GM12878 (cell line): ENCODE measurements at regions not wholly inside any gene's neighbourhood (a gene's known extent, or its start where the extent isn't known, plus 50 kb on each side); places are given as distances from the start of the nearest gene placed in this dataset.

Experiments used
- ATF7 ChIP-seq: fragments of 450-650 bp; IDR thresholded peaks from 2 replicates; pipeline ENCODE4 v1.6.1; 2016; ENCODE audit warnings: low read depth, mild to moderate bottlenecking
- BHLHE40 ChIP-seq, 2 experiments: fragments of 450-650 bp in 1 of 2; IDR thresholded peaks; 2 replicates each; pipeline ENCODE4 v1.6.1; 2011 to 2017; ENCODE audit warnings: low read depth in 2 of 2, borderline replicate concordance in 1 of 2, improper control_type of control experiment in 1 of 2, low read length in 1 of 2, mild to moderate bottlenecking in 1 of 2
- BMI1 ChIP-seq: fragments of 450-650 bp; IDR thresholded peaks from 2 replicates; pipeline ENCODE4 v1.6.1; 2016; ENCODE audit warnings: mild to moderate bottlenecking, moderate library complexity, borderline replicate concordance
- FOS ChIP-seq: IDR thresholded peaks from 3 replicates; pipeline ENCODE4 v1.6.1; 2011; ENCODE audit warnings: borderline replicate concordance; ENCODE audit not compliant: insufficient read length; ENCODE audit errors: extremely low read depth
- HDAC2 ChIP-seq: fragments of 200-600 bp; sonication (generic); IDR thresholded peaks from 2 replicates; pipeline ENCODE4 v1.6.1; 2017
- HDGF ChIP-seq: fragments of 450-650 bp; IDR thresholded peaks from 2 replicates; pipeline ENCODE4 v1.6.1; 2016; ENCODE audit warnings: antibody characterized with exemption
- MEF2B ChIP-seq: fragments of 450-650 bp; IDR thresholded peaks from 2 replicates; pipeline ENCODE4 v1.6.1; 2018; ENCODE audit warnings: mild to moderate bottlenecking, moderate library complexity; ENCODE audit not compliant: partially characterized antibody, poor library complexity, severe bottlenecking
- NR2F1 ChIP-seq: fragments of 450-650 bp; conservative IDR thresholded peaks from 2 replicates; pipeline ENCODE4 v1.6.1; 2017; ENCODE audit warnings: mild to moderate bottlenecking
- NRF1 ChIP-seq: conservative IDR thresholded peaks from 2 replicates; pipeline ENCODE4 v1.6.1; 2011; ENCODE audit warnings: mild to moderate bottlenecking, low read depth, low read length, improper control_type of control experiment
- POLR2A ChIP-seq: IDR thresholded peaks from 2 replicates; pipeline ENCODE4 v1.6.1; 2011; ENCODE audit warnings: low read depth, mild to moderate bottlenecking, low read length
- SIN3A ChIP-seq: IDR thresholded peaks from 2 replicates; pipeline ENCODE4 v1.6.1; 2012; ENCODE audit warnings: low read depth, low read length, improper control_type of control experiment
- ZNF217 ChIP-seq: fragments of 450-650 bp; IDR thresholded peaks from 2 replicates; pipeline ENCODE4 v1.6.1; 2017; ENCODE audit warnings: antibody characterized with exemption, mild to moderate bottlenecking
- ZNF687 ChIP-seq: fragments of 450-650 bp; IDR thresholded peaks from 2 replicates; pipeline ENCODE4 v1.6.1; 2017; ENCODE audit warnings: mild to moderate bottlenecking, moderate library complexity
- TF ChIP-seq, protein P1 (sequence below): fragments of 450-650 bp; conservative IDR thresholded peaks from 2 replicates; pipeline ENCODE4 v1.6.1; 2017; ENCODE audit warnings: mild to moderate bottlenecking, moderate library complexity
- TF ChIP-seq, protein P2 (sequence below): IDR thresholded peaks from 2 replicates; pipeline ENCODE4 v1.6.1; 2011; ENCODE audit warnings: low read depth, low read length, improper control_type of control experiment, borderline replicate concordance

GRCh38 chr9:107219486-107220077 is 63.5 kb upstream of the RAD23B start (continued):
- TF ChIP-seq SIN3A (no peak), MEF2B (peak; percentile 37), BMI1 (0 out of 2 replicates have a peak, but pooled peaks have one; percentile 14), HDGF (no peak), BHLHE40 (IDR thresholded peaks at IDR 0.05; ENCODE audit: borderline replicate concordance in 1 of 2, low read depth in 2 of 2, low read length in 1 of 2) (peak in 1 of 2 experiments; percentile 9; a peak in 1 of 4 replicates), ATF7 (peak; percentile 95), FOS (no peak), NRF1 (no peak), ZNF217 (no peak), POLR2A (no peak), NR2F1 (0 out of 2 replicates have a peak, but pooled peaks have one; percentile 27), ZNF687 (no peak), HDAC2 (no peak)
- TF ChIP-seq, protein P1, sequence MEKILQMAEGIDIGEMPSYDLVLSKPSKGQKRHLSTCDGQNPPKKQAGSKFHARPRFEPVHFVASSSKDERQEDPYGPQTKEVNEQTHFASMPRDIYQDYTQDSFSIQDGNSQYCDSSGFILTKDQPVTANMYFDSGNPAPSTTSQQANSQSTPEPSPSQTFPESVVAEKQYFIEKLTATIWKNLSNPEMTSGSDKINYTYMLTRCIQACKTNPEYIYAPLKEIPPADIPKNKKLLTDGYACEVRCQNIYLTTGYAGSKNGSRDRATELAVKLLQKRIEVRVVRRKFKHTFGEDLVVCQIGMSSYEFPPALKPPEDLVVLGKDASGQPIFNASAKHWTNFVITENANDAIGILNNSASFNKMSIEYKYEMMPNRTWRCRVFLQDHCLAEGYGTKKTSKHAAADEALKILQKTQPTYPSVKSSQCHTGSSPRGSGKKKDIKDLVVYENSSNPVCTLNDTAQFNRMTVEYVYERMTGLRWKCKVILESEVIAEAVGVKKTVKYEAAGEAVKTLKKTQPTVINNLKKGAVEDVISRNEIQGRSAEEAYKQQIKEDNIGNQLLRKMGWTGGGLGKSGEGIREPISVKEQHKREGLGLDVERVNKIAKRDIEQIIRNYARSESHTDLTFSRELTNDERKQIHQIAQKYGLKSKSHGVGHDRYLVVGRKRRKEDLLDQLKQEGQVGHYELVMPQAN, result no peak
- TF ChIP-seq, protein P2, sequence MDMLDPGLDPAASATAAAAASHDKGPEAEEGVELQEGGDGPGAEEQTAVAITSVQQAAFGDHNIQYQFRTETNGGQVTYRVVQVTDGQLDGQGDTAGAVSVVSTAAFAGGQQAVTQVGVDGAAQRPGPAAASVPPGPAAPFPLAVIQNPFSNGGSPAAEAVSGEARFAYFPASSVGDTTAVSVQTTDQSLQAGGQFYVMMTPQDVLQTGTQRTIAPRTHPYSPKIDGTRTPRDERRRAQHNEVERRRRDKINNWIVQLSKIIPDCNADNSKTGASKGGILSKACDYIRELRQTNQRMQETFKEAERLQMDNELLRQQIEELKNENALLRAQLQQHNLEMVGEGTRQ, result no peak
